ENCODE measurements at regions not wholly inside any gene's neighbourhood (a gene's known extent, or its start where the extent isn't known, plus 50 kb on each side); places are given as distances from the start of the nearest gene placed in this dataset.

- Histone ChIP-seq H3K4me3 (no peak overlapping the region), H3K4me1 (replicated peaks) (no peaks in the 10 kb centered on the region), H3K27ac (no peak overlapping the region)
Measured at GRCh38 chr11:13062115-13062514, 53.0 kb downstream of the RASSF10 start.

GRCh38 chr11:13064593-13064992 lies 55.5 kb downstream of the RASSF10 start:
- Histone ChIP-seq H3K27me3 (replicated peaks) (peaks cover 16% of the 10 kb centered on the region), H3K4me3 (no peak overlapping the region)

More at GRCh38 chr11:13062115-13062514, 53.0 kb downstream of the RASSF10 start:
- Histone ChIP-seq H3K27me3 (replicated peaks) (peaks cover 12% of the 10 kb centered on the region), H3K36me3 (no peaks in the 10 kb centered on the region), H3K9me3 (replicated peaks) (no peaks in the 10 kb centered on the region)
- DNase-seq (ENCODE audit: low read depth in 1 of 2, low spot score in 2 of 2) = no peak

DNA sequence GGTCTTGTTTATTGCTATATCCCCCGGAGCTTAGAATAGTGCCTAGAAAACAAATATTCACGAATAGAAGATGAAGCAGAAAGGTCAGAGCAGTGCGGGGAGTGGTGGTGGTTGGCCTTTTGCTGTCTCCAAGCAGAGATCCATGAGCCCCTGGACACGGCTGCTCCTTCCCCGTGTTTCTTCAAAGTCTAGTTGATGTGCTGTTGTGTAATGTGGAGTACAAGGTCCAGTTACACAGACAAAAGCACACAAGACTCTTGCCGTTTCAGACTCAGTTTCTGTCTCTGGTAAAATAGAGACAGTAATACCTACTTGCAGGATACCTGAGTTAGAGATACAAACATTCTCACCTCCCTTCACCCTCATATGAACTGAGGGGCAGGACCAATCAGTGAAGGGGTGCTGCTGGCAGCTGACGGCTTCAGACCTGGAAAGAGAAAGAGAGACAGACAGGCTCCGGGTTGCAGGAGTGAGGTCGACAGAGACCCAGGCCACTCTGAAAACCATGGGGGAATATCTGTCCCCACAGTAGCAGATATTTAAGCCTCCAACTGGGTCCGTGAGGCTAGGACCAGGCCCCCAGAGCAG lies 56.2 kb downstream of the RASSF10 start:
- H3K27ac ChIP-seq = no peak overlapping the region
- no peaks in the 10 kb centered on the region for H3K4me1 ChIP-seq (replicated peaks)
- H3K27me3 ChIP-seq (replicated peaks) = peaks cover 16% of the 10 kb centered on the region
- no peak for DNase-seq (ENCODE audit: low read depth in 1 of 2, low spot score in 2 of 2)
- no peak overlapping the region for H3K4me3 ChIP-seq
- H3K36me3 ChIP-seq = no peaks in the 10 kb centered on the region
- H3K9me3 ChIP-seq (replicated peaks) = no peaks in the 10 kb centered on the region

More at GRCh38 chr11:13064593-13064992, 55.5 kb downstream of the RASSF10 start:
- no peak overlapping the region for H3K27ac ChIP-seq
- no peaks in the 10 kb centered on the region for H3K36me3 ChIP-seq
- DNase-seq (ENCODE audit: low read depth in 1 of 2, low spot score in 2 of 2) = no peak
- no peaks in the 10 kb centered on the region for H3K9me3 ChIP-seq (replicated peaks)
- no peaks in the 10 kb centered on the region for H3K4me1 ChIP-seq (replicated peaks)

DNA sequence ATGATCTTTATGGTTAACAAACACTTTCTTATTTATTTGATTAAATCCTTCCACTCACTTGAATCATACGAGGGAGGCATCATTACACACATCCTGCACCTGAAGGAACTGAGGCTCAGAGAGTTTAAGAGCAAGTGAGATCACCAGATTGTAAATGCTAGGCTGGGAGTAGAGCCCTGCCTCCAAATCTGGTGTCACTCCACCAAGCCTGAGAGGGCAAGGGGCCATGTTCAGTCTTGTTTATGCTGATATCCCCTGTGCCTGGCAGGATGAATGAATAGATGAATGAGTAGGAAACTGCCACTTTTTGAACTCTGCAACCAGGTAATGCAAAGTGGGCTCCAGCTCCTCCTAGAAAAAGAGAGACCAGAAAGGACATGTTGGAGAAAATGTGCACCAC lies 59.1 kb downstream of the RASSF10 start:
- Histone ChIP-seq H3K27me3 (replicated peaks) (peaks cover 16% of the 10 kb centered on the region), H3K4me3 (no peak overlapping the region)

GRCh38 chr11:13073119-13073981 lies 64.2 kb downstream of the RASSF10 start:
- Histone ChIP-seq H3K27me3 (replicated peaks) (peaks cover 2% of the 10 kb centered on the region; the same call in 1 of the 2 replicates), H3K36me3 (no peaks in the 10 kb centered on the region), H3K4me1 (replicated peaks) (peaks cover 11% of the 10 kb centered on the region), H3K4me3 (no peak overlapping the region), H3K9me3 (replicated peaks) (no peaks in the 10 kb centered on the region), H3K27ac (peak overlapping the region; percentile 60)
- DNase-seq (ENCODE audit: low read depth in 1 of 2, low spot score in 2 of 2) = peak; percentile 76 to 92

More for the DNA sequence above, 59.1 kb downstream of the RASSF10 start:
- Histone ChIP-seq H3K27ac (no peak overlapping the region), H3K36me3 (no peaks in the 10 kb centered on the region), H3K4me1 (replicated peaks) (peaks cover 3% of the 10 kb centered on the region), H3K9me3 (replicated peaks) (no peaks in the 10 kb centered on the region)
- DNase-seq (ENCODE audit: low read depth in 1 of 2, low spot score in 2 of 2) = no peak

GRCh38 chr11:13074714-13075464 lies 65.8 kb downstream of the RASSF10 start:
- H3K27me3 ChIP-seq (replicated peaks) = peaks cover 9% of the 10 kb centered on the region; the same call in 1 of the 2 replicates
- H3K4me3 ChIP-seq = no peak overlapping the region
- no peaks in the 10 kb centered on the region for H3K9me3 ChIP-seq (replicated peaks)
- no peaks in the 10 kb centered on the region for H3K36me3 ChIP-seq
- DNase-seq (ENCODE audit: low read depth in 1 of 2, low spot score in 2 of 2) = no peak
- H3K27ac ChIP-seq = no peak overlapping the region
- peaks cover 11% of the 10 kb centered on the region for H3K4me1 ChIP-seq (replicated peaks)

GRCh38 chr11:13076961-13077360 lies 67.8 kb downstream of the RASSF10 start:
- H3K27ac ChIP-seq = no peak overlapping the region
- no peak overlapping the region for H3K4me3 ChIP-seq
- no peak for DNase-seq (ENCODE audit: low read depth in 1 of 2, low spot score in 2 of 2)
- peaks cover 11% of the 10 kb centered on the region for H3K4me1 ChIP-seq (replicated peaks)
- H3K36me3 ChIP-seq = no peaks in the 10 kb centered on the region
- 0 out of 2 replicates have a peak, but pooled peaks cover 12% of the 10 kb centered on the region for H3K27me3 ChIP-seq (replicated peaks)
- no peaks in the 10 kb centered on the region for H3K9me3 ChIP-seq (replicated peaks)

- Histone ChIP-seq H3K4me3 (no peak overlapping the region), H3K4me1 (replicated peaks) (no peaks in the 10 kb centered on the region), H3K27me3 (replicated peaks) (peaks cover 21% of the 10 kb centered on the region; the same call in 1 of the 2 replicates), H3K36me3 (no peaks in the 10 kb centered on the region), H3K27ac (no peak overlapping the region), H3K9me3 (replicated peaks) (no peaks in the 10 kb centered on the region)
- DNase-seq (ENCODE audit: low read depth in 1 of 2, low spot score in 2 of 2) = no peak
Measured at GRCh38 chr11:13080861-13081260, 71.7 kb downstream of the RASSF10 start.

GRCh38 chr11:13082588-13082987 lies 73.5 kb downstream of the RASSF10 start:
- Histone ChIP-seq H3K27me3 (replicated peaks) (peaks cover 21% of the 10 kb centered on the region; the same call in 1 of the 2 replicates), H3K4me3 (no peak overlapping the region), H3K4me1 (replicated peaks) (no peaks in the 10 kb centered on the region), H3K27ac (no peak overlapping the region), H3K36me3 (no peaks in the 10 kb centered on the region), H3K9me3 (replicated peaks) (no peaks in the 10 kb centered on the region)
- no peak for DNase-seq (ENCODE audit: low read depth in 1 of 2, low spot score in 2 of 2)

DNA sequence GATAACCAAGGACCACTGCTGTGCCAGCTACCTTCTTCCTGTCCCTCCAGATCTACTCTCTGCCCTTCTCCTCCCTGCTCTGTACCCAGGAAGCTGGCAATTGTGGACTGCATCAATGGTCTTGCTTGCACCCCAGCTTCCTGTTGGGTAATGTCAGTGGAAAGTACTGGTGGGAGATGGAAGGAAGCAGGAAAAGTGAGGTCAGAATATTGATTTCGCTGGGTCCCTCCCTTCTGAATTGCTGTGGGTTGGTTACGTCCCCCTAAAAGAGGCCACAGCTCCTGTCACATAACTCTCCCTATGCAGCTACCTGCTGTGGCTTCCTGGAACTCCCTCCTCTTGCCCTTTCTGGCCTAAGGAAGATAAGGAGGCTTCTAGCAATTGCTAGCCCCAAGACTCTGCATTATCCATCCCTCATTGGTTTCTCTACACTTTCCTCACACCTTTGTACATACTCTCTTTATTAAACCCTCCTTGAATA lies 81.2 kb downstream of the RASSF10 start:
- no peaks in the 10 kb centered on the region for H3K9me3 ChIP-seq (replicated peaks)
- no peaks in the 10 kb centered on the region for H3K36me3 ChIP-seq
- no peaks in the 10 kb centered on the region for H3K4me1 ChIP-seq (replicated peaks)
- no peak overlapping the region for H3K27ac ChIP-seq
- no peaks in the 10 kb centered on the region for H3K27me3 ChIP-seq (replicated peaks)
- DNase-seq (ENCODE audit: low read depth in 1 of 2, low spot score in 2 of 2) = no peak
- H3K4me3 ChIP-seq = no peak overlapping the region

- no peak for DNase-seq (ENCODE audit: low read depth in 1 of 2, low spot score in 2 of 2)
- Histone ChIP-seq H3K27ac (no peak overlapping the region), H3K27me3 (replicated peaks) (no peaks in the 10 kb centered on the region), H3K4me1 (replicated peaks) (no peaks in the 10 kb centered on the region), H3K9me3 (replicated peaks) (no peaks in the 10 kb centered on the region), H3K4me3 (no peak overlapping the region), H3K36me3 (no peaks in the 10 kb centered on the region)
Measured at GRCh38 chr11:13091373-13091772, 82.3 kb downstream of the RASSF10 start.

DNA sequence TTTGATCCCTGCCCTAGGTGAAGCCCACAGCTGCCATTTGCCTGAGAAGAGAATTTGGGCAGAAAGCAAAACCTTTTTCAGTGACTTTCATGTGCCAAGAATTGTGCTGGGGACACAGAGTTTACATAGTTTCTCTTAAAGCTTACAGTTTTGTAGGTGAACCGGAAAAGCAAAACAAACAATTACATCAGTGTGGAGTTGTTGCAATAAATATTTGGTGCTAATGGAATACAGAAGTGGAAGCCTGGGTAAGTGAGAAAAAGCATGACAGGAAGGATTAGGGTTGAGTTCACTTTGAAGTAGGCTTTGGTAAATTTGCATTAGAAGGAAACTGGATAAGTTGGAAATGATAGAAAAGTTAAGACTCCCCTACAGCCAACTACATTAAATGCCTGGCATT lies 82.7 kb downstream of the RASSF10 start:
- Histone ChIP-seq H3K4me1 (replicated peaks) (no peaks in the 10 kb centered on the region), H3K27ac (no peak overlapping the region), H3K9me3 (replicated peaks) (no peaks in the 10 kb centered on the region), H3K27me3 (replicated peaks) (no peaks in the 10 kb centered on the region), H3K4me3 (no peak overlapping the region), H3K36me3 (no peaks in the 10 kb centered on the region)
- no peak for DNase-seq (ENCODE audit: low read depth in 1 of 2, low spot score in 2 of 2)

DNA sequence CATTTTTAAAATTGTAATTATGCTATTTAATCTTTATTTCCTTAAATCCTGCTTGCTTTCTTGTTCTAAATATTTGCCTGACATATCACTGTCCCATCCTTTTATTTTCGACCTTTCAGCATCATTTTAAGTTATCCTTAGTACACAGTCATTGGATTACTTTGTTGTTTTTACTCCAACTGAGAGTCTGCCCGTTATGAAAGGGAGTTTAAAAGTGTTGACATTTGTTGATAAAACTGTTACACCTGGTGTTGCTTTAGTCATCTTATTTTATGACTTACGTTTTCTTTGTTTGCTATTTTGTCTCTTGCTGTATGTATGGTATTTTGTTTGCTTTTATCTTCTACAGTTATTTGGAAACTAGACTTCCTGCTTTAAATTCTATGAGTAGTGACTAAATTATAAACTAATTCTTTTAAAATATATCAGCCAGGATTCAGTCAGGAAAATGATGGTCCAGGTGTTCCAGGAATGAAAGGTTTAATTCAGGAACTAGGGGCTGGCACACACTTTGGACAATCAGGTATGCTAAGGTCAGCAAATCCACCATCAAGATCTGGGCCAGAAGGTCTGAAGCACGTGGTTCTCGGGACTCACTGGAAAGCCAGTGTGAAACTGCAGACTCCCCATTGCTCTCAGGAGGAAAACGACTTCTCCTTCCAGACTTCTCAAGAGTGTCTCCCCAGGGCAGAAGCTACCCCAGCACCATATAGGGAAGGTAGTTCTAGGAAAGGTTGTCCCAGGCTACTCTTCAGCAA lies 86.0 kb downstream of the RASSF10 start:
- DNase-seq (ENCODE audit: low read depth in 1 of 2, low spot score in 2 of 2) = no peak
- H3K4me1 ChIP-seq (replicated peaks) = no peaks in the 10 kb centered on the region
- H3K36me3 ChIP-seq = no peaks in the 10 kb centered on the region
- no peak overlapping the region for H3K4me3 ChIP-seq
- H3K27me3 ChIP-seq (replicated peaks) = 0 out of 2 replicates have a peak, but pooled peaks cover 6% of the 10 kb centered on the region
- H3K9me3 ChIP-seq (replicated peaks) = no peaks in the 10 kb centered on the region
- H3K27ac ChIP-seq = no peak overlapping the region

Measured in SJSA1 (cell line).